Trophoblast cell (in vitro differentiated cells and primary cell): ENCODE measurements at regions not wholly inside any gene's neighbourhood (a gene's known extent, or its start where the extent isn't known, plus 50 kb on each side); places are given as distances from the start of the nearest gene placed in this dataset.

Experiments used
- DNase-seq, 2 donors: peaks; one replicate each; pipeline ENCODE4 v3.0.0-alpha.2; 2016
- H2AFZ ChIP-seq: 2 replicates; pipeline ENCODE4 v1.6.1; 2013; ENCODE audit warnings: low read length, moderate library complexity, mild to moderate bottlenecking; ENCODE audit not compliant: insufficient read depth, poor library complexity
- H2AK5ac ChIP-seq: 2 replicates; pipeline ENCODE4 v1.6.1; 2013; ENCODE audit warnings: mild to moderate bottlenecking, low read length
- H2BK120ac ChIP-seq: 2 replicates; pipeline ENCODE4 v1.6.1; 2013; ENCODE audit warnings: low read length, mild to moderate bottlenecking, moderate library complexity; ENCODE audit not compliant: insufficient read depth, poor library complexity
- H2BK12ac ChIP-seq: 2 replicates; pipeline ENCODE4 v1.6.1; 2013; ENCODE audit warnings: mild to moderate bottlenecking, low read length, moderate library complexity
- H2BK5ac ChIP-seq: 2 replicates; pipeline ENCODE4 v1.6.1; 2013; ENCODE audit warnings: low read length, low read depth, moderate library complexity, mild to moderate bottlenecking; ENCODE audit not compliant: poor library complexity
- H3K14ac ChIP-seq: 2 replicates; pipeline ENCODE4 v1.6.1; 2013; ENCODE audit warnings: mild to moderate bottlenecking, low read length
- H3K18ac ChIP-seq: 2 replicates; pipeline ENCODE4 v1.6.1; 2013; ENCODE audit warnings: mild to moderate bottlenecking, low read length
- H3K23ac ChIP-seq: 2 replicates; pipeline ENCODE4 v1.6.1; 2013; ENCODE audit warnings: low read length
- H3K27ac ChIP-seq: 2 replicates; pipeline ENCODE4 v1.5.1; 2013; ENCODE audit warnings: low read depth, mild to moderate bottlenecking, inconsistent platforms, low read length, moderate library complexity
- H3K27me3 ChIP-seq: 2 replicates; pipeline ENCODE4 v1.6.1; 2013; ENCODE audit warnings: inconsistent platforms, mild to moderate bottlenecking, low read length, moderate library complexity; ENCODE audit not compliant: insufficient read depth
- H3K36me3 ChIP-seq, 2 experiments: 1 replicate in 1 of 2; 2 replicates in 1 of 2; pipeline ENCODE4 v1.6.1; 2013; ENCODE audit warnings: low read length in 2 of 2, mild to moderate bottlenecking in 2 of 2, moderate library complexity in 1 of 2; ENCODE audit not compliant: insufficient read depth in 2 of 2, control insufficient read depth in 1 of 2
- H3K4ac ChIP-seq: 2 replicates; pipeline ENCODE4 v1.6.1; 2013; ENCODE audit warnings: low read depth, mild to moderate bottlenecking, low read length, moderate library complexity
- H3K4me1 ChIP-seq, 2 experiments: 1 replicate in 1 of 2; 2 replicates in 1 of 2; pipeline ENCODE4 v1.6.1; 2013; ENCODE audit warnings: low read length in 2 of 2, mild to moderate bottlenecking in 2 of 2, moderate library complexity in 1 of 2; ENCODE audit not compliant: insufficient read depth in 2 of 2, control insufficient read depth in 1 of 2
- H3K4me2 ChIP-seq: 2 replicates; pipeline ENCODE4 v1.6.1; 2013; ENCODE audit warnings: inconsistent platforms, mild to moderate bottlenecking, low read length, moderate library complexity
- H3K4me3 ChIP-seq: 2 replicates; pipeline ENCODE4 v1.5.1; 2013; ENCODE audit warnings: mild to moderate bottlenecking, low read depth, low read length, inconsistent platforms
- H3K79me1 ChIP-seq: one replicate; pipeline ENCODE4 v1.6.1; 2013; ENCODE audit warnings: low read length
- H3K79me2 ChIP-seq: 2 replicates; pipeline ENCODE4 v1.6.1; 2013; ENCODE audit warnings: low read length, mild to moderate bottlenecking; ENCODE audit not compliant: control insufficient read depth, insufficient read depth, poor library complexity
- H3K9ac ChIP-seq: 2 replicates; pipeline ENCODE4 v1.6.1; 2013; ENCODE audit warnings: mild to moderate bottlenecking, low read length
- H3K9me3 ChIP-seq: 2 replicates; pipeline ENCODE4 v1.6.1; 2013; ENCODE audit warnings: low read depth, mild to moderate bottlenecking, control low read depth, inconsistent platforms, low read length; ENCODE audit not compliant: insufficient read depth
- H4K12ac ChIP-seq: 2 replicates; pipeline ENCODE4 v1.6.1; 2013; ENCODE audit warnings: low read depth, mild to moderate bottlenecking, low read length, moderate library complexity
- H4K8ac ChIP-seq: 2 replicates; pipeline ENCODE4 v1.6.1; 2013; ENCODE audit warnings: low read depth, mild to moderate bottlenecking, low read length, moderate library complexity
- H4K91ac ChIP-seq: one replicate; pipeline ENCODE4 v1.6.1; 2013; ENCODE audit warnings: low read depth, mild to moderate bottlenecking, low read length, moderate library complexity
- WGBS: extraction: QIAGEN DNeasy Blood & Tissue Kit; methylation state at CpG from one replicate; pipeline ENCODE4 v1.1.7; 2013; ENCODE audit warnings: missing lambda C conversion rate; ENCODE audit not compliant: insufficient read length, insufficient coverage; ENCODE audit errors: extremely low coverage; 5-methylcytosine and 5-hydroxymethylcytosine counted together

DNA sequence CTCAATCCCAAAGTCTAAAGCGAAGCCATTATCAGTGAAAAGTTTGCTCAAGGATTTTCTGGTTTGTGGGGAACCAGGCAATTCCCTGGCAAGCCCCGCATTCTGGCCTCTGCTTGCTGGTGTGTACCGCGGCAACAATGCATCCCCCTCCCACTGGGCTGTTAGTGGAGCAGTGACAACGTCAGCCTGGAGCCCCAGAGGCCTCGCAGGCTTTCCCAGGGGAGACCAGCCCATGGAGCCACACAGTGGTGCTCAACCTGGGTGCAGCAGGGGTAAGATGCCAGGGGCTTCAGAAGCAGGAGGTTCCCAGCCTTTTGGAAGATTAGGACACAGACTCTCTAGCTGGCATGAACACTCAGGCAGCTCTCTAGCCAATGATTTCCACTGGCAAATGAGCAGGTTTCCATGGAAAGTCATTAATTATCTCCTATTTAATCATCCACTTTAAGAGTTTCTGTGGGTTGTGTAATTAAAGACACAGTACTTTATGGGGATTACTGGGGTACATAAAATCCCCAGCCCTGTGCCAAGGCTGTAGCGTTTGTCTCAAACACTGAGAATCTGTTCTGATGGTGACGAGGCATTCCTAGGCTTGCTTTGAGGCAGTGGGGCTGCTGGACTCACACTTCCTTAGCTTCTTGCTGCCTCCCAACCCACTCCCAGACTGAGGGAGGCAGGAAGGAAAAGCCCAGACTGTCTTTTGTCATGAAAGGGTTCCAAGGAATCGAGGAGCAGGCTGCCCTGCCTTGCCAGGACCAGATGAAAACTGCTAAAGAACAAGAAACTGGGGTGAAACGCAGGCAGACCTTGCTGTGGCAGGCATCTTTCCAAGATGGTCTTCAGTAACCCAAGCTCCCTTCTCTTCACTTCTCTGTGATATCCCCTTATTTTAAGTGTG, 411.9 kb upstream of the SHH start:
- H3K18ac ChIP-seq, result no peak overlapping the region
- no peaks in the 10 kb centered on the region for H3K79me1 ChIP-seq
- no peaks in the 10 kb centered on the region for H3K36me3 ChIP-seq
- no peak overlapping the region for H2BK12ac ChIP-seq
- no peak overlapping the region for H3K9ac ChIP-seq
- no peak overlapping the region for H3K4ac ChIP-seq
- H3K27me3 ChIP-seq, result no peaks in the 10 kb centered on the region
- H2AFZ ChIP-seq, result no peak overlapping the region
- no peak overlapping the region for H3K27ac ChIP-seq
- H4K12ac ChIP-seq, result no peak overlapping the region
- H3K23ac ChIP-seq, result no peak overlapping the region
- DNase-seq, result no peak
- H2BK120ac ChIP-seq, result no peak overlapping the region
- no peak overlapping the region for H4K8ac ChIP-seq
- no peak overlapping the region for H3K4me2 ChIP-seq
- no peak overlapping the region for H2AK5ac ChIP-seq
- H3K4me1 ChIP-seq, result no peaks in the 10 kb centered on the region
- H3K14ac ChIP-seq, result no peak overlapping the region
- H3K9me3 ChIP-seq, result peaks cover 5% of the 10 kb centered on the region
- no peak overlapping the region for H3K4me3 ChIP-seq
- H4K91ac ChIP-seq, result no peak overlapping the region
- H3K79me2 ChIP-seq, result no peaks in the 10 kb centered on the region
- H2BK5ac ChIP-seq, result no peak overlapping the region
- no CpG with 5 or more reads among the region's 10 CpGs for WGBS

DNA sequence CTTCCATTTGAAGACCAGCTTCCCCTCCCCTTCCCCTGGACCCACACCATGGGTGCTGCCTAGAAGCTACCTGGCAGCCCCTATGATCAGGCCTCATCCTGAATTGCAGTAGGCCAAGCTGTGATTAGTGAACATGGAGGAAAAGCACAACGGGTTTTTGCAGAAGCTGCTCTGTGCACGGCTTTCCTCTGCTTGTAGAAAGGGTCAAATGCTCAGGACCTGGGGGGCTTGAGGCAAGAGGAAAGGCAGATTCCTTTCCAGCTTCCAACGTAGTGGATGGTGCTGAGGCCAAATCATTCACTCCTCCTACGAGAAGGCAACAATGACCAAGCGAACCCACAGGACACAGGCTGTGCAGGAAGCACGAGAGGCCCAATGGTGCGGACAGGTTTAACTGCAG, 410.3 kb upstream of the SHH start:
- Histone ChIP-seq H3K36me3 (no peaks in the 10 kb centered on the region), H2BK5ac (no peak overlapping the region), H3K79me1 (no peaks in the 10 kb centered on the region), H3K4me3 (no peak overlapping the region), H2BK120ac (no peak overlapping the region), H3K9ac (no peak overlapping the region), H3K23ac (no peak overlapping the region), H4K8ac (no peak overlapping the region), H3K4me1 (no peaks in the 10 kb centered on the region), H3K27ac (no peak overlapping the region), H2AFZ (no peak overlapping the region), H3K18ac (no peak overlapping the region), H2AK5ac (no peak overlapping the region), H3K79me2 (no peaks in the 10 kb centered on the region), H3K14ac (no peak overlapping the region), H4K91ac (no peak overlapping the region), H3K4ac (no peak overlapping the region), H3K27me3 (no peaks in the 10 kb centered on the region), H3K9me3 (peaks cover 3% of the 10 kb centered on the region), H4K12ac (no peak overlapping the region), H2BK12ac (no peak overlapping the region), H3K4me2 (no peak overlapping the region)
- no CpG with 5 or more reads among the region's 7 CpGs for whole genome bisulfite sequencing
- DNase-seq, result no peak

DNA sequence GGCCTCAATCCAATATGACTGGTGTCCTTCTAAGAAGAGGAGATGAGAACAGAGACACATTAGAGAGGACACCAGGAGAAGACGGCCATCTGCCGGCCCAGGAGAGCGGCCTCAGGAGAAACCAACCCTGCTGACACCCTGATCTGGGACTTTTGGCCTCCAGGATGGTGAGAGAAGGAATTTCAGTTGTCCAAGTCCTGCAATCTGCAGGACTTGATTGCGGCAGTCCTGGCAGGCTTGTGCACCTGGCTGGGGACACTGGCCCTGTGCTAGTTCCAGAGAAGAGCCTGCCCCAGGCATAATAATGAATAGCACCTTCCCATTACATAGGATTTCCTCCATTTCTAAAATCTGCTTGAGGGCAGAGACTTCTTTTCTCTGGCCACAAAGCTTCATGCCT, 409.9 kb upstream of the SHH start:
- Histone ChIP-seq H3K23ac (no peak overlapping the region), H2BK120ac (no peak overlapping the region)

DNA sequence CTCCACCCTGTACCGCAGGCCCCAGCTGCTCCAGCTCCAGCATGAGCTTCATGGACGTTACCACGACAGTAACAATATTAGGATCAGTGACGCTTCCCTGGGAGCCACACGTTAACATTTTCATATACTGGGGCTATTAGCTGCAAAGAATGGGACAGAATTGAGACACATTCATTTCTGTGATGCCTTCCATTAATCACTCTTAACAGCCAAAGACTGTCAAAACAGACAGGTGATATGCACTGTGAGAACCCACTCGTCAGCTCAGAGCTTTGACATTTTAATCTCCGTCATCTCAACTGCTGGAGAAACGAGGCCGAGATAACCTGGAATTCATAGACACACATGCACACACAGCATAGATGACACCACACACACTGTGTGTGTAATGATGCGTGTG, 408.4 kb upstream of the SHH start:
- Histone ChIP-seq H3K4ac (no peak overlapping the region), H3K4me2 (no peak overlapping the region), H3K14ac (no peak overlapping the region), H2BK120ac (no peak overlapping the region), H3K79me1 (no peaks in the 10 kb centered on the region), H3K4me1 (no peaks in the 10 kb centered on the region), H3K4me3 (no peak overlapping the region), H3K79me2 (no peaks in the 10 kb centered on the region), H2BK5ac (no peak overlapping the region), H3K18ac (no peak overlapping the region), H2AK5ac (no peak overlapping the region), H4K12ac (no peak overlapping the region), H3K36me3 (no peaks in the 10 kb centered on the region), H3K9ac (no peak overlapping the region), H4K8ac (no peak overlapping the region), H4K91ac (no peak overlapping the region), H3K27ac (no peak overlapping the region), H2BK12ac (no peak overlapping the region), H3K9me3 (peaks cover 3% of the 10 kb centered on the region), H3K23ac (no peak overlapping the region), H2AFZ (no peak overlapping the region), H3K27me3 (no peaks in the 10 kb centered on the region)
- no peak for DNase-seq
- WGBS, result no CpG with 5 or more reads among the region's 10 CpGs

More for the DNA sequence above, 409.9 kb upstream of the SHH start:
- no peak overlapping the region for H3K4ac ChIP-seq
- H2AK5ac ChIP-seq, result no peak overlapping the region
- peaks cover 3% of the 10 kb centered on the region for H3K9me3 ChIP-seq
- no peaks in the 10 kb centered on the region for H3K27me3 ChIP-seq
- H3K14ac ChIP-seq, result no peak overlapping the region
- H3K79me1 ChIP-seq, result no peaks in the 10 kb centered on the region
- H3K4me1 ChIP-seq, result no peaks in the 10 kb centered on the region
- H4K91ac ChIP-seq, result no peak overlapping the region
- H3K18ac ChIP-seq, result no peak overlapping the region
- H4K12ac ChIP-seq, result no peak overlapping the region
- H2BK12ac ChIP-seq, result no peak overlapping the region
- H2AFZ ChIP-seq, result no peak overlapping the region
- H4K8ac ChIP-seq, result no peak overlapping the region
- H2BK5ac ChIP-seq, result no peak overlapping the region
- H3K27ac ChIP-seq, result no peak overlapping the region
- H3K4me2 ChIP-seq, result no peak overlapping the region
- no CpG with 5 or more reads among the region's 4 CpGs for WGBS
- H3K36me3 ChIP-seq, result no peaks in the 10 kb centered on the region
- no peaks in the 10 kb centered on the region for H3K79me2 ChIP-seq
- no peak overlapping the region for H3K4me3 ChIP-seq
- no peak overlapping the region for H3K9ac ChIP-seq
- DNase-seq, result no peak
